Stimulated activated naive CD8-positive, alpha-beta T cell treated with anti-CD3 and anti-CD28 coated beads, Interleukin-15, Interleukin-2, amounts not matched to agents 100 U/mL and 50 U/mL, for 24 hours (primary cell): ENCODE measurements at regions not wholly inside any gene's neighbourhood (a gene's known extent, or its start where the extent isn't known, plus 50 kb on each side); places are given as distances from the start of the nearest gene placed in this dataset.

Source experiments
- ATAC-seq: fragments of 150-1000 bp; cut with Tn5 transposase; one replicate; pipeline ENCODE4 v1.10.0; 2021
- DNase-seq: peaks from one replicate; pipeline ENCODE4 v3.0.0; 2021

- ATAC-seq (no peak), DNase-seq (no peak)
Observed at GRCh38 chr4:112894951-112895350, 154.5 kb upstream of the ANK2 start.

GRCh38 chr4:112895811-112896608 is 153.4 kb upstream of the ANK2 start:
- ATAC-seq: no peak
- no peak for DNase-seq

- no peak for DNase-seq
- no peak for ATAC-seq
Observed at GRCh38 chr4:112896609-112897190, 152.8 kb upstream of the ANK2 start.

GRCh38 chr4:112897543-112897942 is 151.9 kb upstream of the ANK2 start:
- no peak for ATAC-seq

GRCh38 chr4:112898357-112899141 is 150.9 kb upstream of the ANK2 start:
- ATAC-seq (no peak), DNase-seq (no peak)

More at GRCh38 chr4:112897543-112897942, 151.9 kb upstream of the ANK2 start:
- no peak for DNase-seq

GRCh38 chr4:112900416-112900815 is 149.0 kb upstream of the ANK2 start:
- ATAC-seq: no peak
- DNase-seq: no peak

GRCh38 chr4:112901962-112902411 is 147.5 kb upstream of the ANK2 start:
- no peak for ATAC-seq
- DNase-seq: no peak

- ATAC-seq: no peak
- no peak for DNase-seq
Observed at GRCh38 chr4:112905728-112906127, 143.7 kb upstream of the ANK2 start.

- ATAC-seq (no peak), DNase-seq (no peak)
Observed at GRCh38 chr4:112908511-112908910, 140.9 kb upstream of the ANK2 start.

- no peak for DNase-seq
- ATAC-seq: no peak
Observed at GRCh38 chr4:112910109-112910736, 139.2 kb upstream of the ANK2 start.

GRCh38 chr4:112916868-112917267 is 132.6 kb upstream of the ANK2 start:
- no peak for DNase-seq

GRCh38 chr4:112923516-112923915 is 125.9 kb upstream of the ANK2 start:
- DNase-seq: no peak
- no peak for ATAC-seq

More at GRCh38 chr4:112916868-112917267, 132.6 kb upstream of the ANK2 start:
- no peak for ATAC-seq

GRCh38 chr4:112926819-112927218 is 122.6 kb upstream of the ANK2 start:
- DNase-seq: no peak
- no peak for ATAC-seq

GRCh38 chr4:112927544-112927943 is 121.9 kb upstream of the ANK2 start:
- ATAC-seq (no peak), DNase-seq (no peak)

- no peak for ATAC-seq
- no peak for DNase-seq
Observed at GRCh38 chr4:112931001-112931400, 118.5 kb upstream of the ANK2 start.

- ATAC-seq (no peak), DNase-seq (no peak)
Observed at GRCh38 chr4:112933790-112934189, 115.7 kb upstream of the ANK2 start.

- ATAC-seq (no peak), DNase-seq (no peak)
Observed at GRCh38 chr4:112938461-112939058, 110.9 kb upstream of the ANK2 start.

- ATAC-seq: no peak
Observed at GRCh38 chr4:112939901-112940300, 109.6 kb upstream of the ANK2 start.

GRCh38 chr4:112940336-112940735 is 109.1 kb upstream of the ANK2 start:
- no peak for DNase-seq
- ATAC-seq: no peak

More at GRCh38 chr4:112939901-112940300, 109.6 kb upstream of the ANK2 start:
- no peak for DNase-seq

GRCh38 chr4:112942077-112942476 is 107.4 kb upstream of the ANK2 start:
- ATAC-seq: no peak

GRCh38 chr4:112942997-112943396 is 106.5 kb upstream of the ANK2 start:
- no peak for ATAC-seq
- no peak for DNase-seq

More at GRCh38 chr4:112942077-112942476, 107.4 kb upstream of the ANK2 start:
- no peak for DNase-seq

GRCh38 chr4:112944006-112944405 is 105.4 kb upstream of the ANK2 start:
- ATAC-seq (no peak), DNase-seq (no peak)
